ENCODE measurements at regions not wholly inside any gene's neighbourhood (a gene's known extent, or its start where the extent isn't known, plus 50 kb on each side); places are given as distances from the start of the nearest gene placed in this dataset.

DNA sequence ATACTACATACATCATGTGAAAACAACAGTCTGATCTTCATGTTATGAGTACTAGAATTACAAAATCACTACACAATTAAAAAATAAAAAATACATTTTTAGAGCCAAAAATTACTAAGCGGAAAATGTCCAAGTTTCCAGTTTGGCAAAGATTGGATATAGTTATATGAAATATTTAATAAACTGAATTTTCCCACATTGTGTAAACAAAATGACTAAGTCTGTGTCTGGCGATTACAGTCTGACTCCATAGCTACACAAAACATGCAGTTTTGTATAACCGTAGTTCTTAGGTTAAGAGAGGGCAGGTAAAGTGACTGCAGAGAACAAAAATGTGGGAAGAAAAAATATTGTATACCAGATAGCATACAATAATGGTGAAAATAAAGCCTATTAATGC, 59.2 kb upstream of the TMEM47 start:
- Mint-ChIP-seq H3K9me3 (no peaks in the 10 kb centered on the region), H3K36me3 (no peaks in the 10 kb centered on the region), H3K27ac (no peak overlapping the region), H3K4me1 (peaks cover 9% of the 10 kb centered on the region), H3K4me3 (no peak overlapping the region), H3K27me3 (ENCODE audit: low read depth) (no peaks in the 10 kb centered on the region)
- POLR2A ChIA-PET: no interaction called here
- DNase-seq (ENCODE audit: low spot score) (no peak), ATAC-seq (no peak)
- TF ChIP-seq ELF4 (CRISPR knock-in tag; IDR thresholded peaks at IDR 0.05; ENCODE audit: low read depth): no peak
- no peak for TF ChIP-seq ZNF281 (CRISPR knock-in tag; IDR thresholded peaks at IDR 0.05)
- TF ChIP-seq ATF2 (CRISPR knock-in tag; IDR thresholded peaks at IDR 0.05; ENCODE audit: borderline replicate concordance, low read depth): no peak
- TF ChIP-seq CREB1 (CRISPR knock-in tag; IDR thresholded peaks at IDR 0.05): no peak
- no peak for TF ChIP-seq OVOL2 (CRISPR knock-in tag; IDR thresholded peaks at IDR 0.05; ENCODE audit: borderline replicate concordance)
- TF ChIP-seq ZNF512 (CRISPR knock-in tag; IDR thresholded peaks at IDR 0.05; ENCODE audit: borderline replicate concordance): no peak
- TF ChIP-seq, protein P1, sequence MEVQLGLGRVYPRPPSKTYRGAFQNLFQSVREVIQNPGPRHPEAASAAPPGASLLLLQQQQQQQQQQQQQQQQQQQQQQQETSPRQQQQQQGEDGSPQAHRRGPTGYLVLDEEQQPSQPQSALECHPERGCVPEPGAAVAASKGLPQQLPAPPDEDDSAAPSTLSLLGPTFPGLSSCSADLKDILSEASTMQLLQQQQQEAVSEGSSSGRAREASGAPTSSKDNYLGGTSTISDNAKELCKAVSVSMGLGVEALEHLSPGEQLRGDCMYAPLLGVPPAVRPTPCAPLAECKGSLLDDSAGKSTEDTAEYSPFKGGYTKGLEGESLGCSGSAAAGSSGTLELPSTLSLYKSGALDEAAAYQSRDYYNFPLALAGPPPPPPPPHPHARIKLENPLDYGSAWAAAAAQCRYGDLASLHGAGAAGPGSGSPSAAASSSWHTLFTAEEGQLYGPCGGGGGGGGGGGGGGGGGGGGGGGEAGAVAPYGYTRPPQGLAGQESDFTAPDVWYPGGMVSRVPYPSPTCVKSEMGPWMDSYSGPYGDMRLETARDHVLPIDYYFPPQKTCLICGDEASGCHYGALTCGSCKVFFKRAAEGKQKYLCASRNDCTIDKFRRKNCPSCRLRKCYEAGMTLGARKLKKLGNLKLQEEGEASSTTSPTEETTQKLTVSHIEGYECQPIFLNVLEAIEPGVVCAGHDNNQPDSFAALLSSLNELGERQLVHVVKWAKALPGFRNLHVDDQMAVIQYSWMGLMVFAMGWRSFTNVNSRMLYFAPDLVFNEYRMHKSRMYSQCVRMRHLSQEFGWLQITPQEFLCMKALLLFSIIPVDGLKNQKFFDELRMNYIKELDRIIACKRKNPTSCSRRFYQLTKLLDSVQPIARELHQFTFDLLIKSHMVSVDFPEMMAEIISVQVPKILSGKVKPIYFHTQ (CRISPR knock-in tag; IDR thresholded peaks at IDR 0.05): no peak
- no peak for TF ChIP-seq ZBTB43 (CRISPR knock-in tag; IDR thresholded peaks at IDR 0.05)
- TF ChIP-seq ZNF671 (CRISPR knock-in tag; IDR thresholded peaks at IDR 0.05): no peak
- TF ChIP-seq ZNF263 (CRISPR knock-in tag; IDR thresholded peaks at IDR 0.05; ENCODE audit: low read depth): no peak
- no peak for TF ChIP-seq ZNF219 (CRISPR knock-in tag; IDR thresholded peaks at IDR 0.05; ENCODE audit: borderline replicate concordance)
- no peak for TF ChIP-seq CREM (CRISPR knock-in tag; IDR thresholded peaks at IDR 0.05)
- no peak for TF ChIP-seq TEAD4 (CRISPR knock-in tag; IDR thresholded peaks at IDR 0.05)
- no peak for TF ChIP-seq MXD4 (CRISPR knock-in tag; IDR thresholded peaks at IDR 0.05; ENCODE audit: borderline replicate concordance)
- CTCF ChIA-PET: no interaction called here

- H3K27ac Mint-ChIP-seq: no peak overlapping the region
- ChIA-PET CTCF (no interaction called here), POLR2A (no interaction called here)
- TF ChIP-seq ATF2 (CRISPR knock-in tag; IDR thresholded peaks at IDR 0.05; ENCODE audit: borderline replicate concordance, low read depth) (no peak), FOXJ3 (CRISPR knock-in tag; IDR thresholded peaks at IDR 0.05; ENCODE audit: borderline replicate concordance) (no peak)
- TF ChIP-seq, protein P2, sequence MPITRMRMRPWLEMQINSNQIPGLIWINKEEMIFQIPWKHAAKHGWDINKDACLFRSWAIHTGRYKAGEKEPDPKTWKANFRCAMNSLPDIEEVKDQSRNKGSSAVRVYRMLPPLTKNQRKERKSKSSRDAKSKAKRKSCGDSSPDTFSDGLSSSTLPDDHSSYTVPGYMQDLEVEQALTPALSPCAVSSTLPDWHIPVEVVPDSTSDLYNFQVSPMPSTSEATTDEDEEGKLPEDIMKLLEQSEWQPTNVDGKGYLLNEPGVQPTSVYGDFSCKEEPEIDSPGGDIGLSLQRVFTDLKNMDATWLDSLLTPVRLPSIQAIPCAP (CRISPR knock-in tag; IDR thresholded peaks at IDR 0.05): no peak
- TF ChIP-seq, protein P3, sequence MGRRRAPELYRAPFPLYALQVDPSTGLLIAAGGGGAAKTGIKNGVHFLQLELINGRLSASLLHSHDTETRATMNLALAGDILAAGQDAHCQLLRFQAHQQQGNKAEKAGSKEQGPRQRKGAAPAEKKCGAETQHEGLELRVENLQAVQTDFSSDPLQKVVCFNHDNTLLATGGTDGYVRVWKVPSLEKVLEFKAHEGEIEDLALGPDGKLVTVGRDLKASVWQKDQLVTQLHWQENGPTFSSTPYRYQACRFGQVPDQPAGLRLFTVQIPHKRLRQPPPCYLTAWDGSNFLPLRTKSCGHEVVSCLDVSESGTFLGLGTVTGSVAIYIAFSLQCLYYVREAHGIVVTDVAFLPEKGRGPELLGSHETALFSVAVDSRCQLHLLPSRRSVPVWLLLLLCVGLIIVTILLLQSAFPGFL (CRISPR knock-in tag; IDR thresholded peaks at IDR 0.05; ENCODE audit: borderline replicate concordance): no peak
- H3K4me3 Mint-ChIP-seq: no peak overlapping the region
- ATAC-seq: no peak
- DNase-seq (ENCODE audit: low spot score): no peak
- no peaks in the 10 kb centered on the region; the same call in 1 of the 2 replicates for H3K9me3 Mint-ChIP-seq
- no peaks in the 10 kb centered on the region for H3K36me3 Mint-ChIP-seq
- H3K27me3 Mint-ChIP-seq (ENCODE audit: low read depth): no peaks in the 10 kb centered on the region
- no peaks in the 10 kb centered on the region for H3K4me1 Mint-ChIP-seq
These were observed 77.3 kb upstream of the TMEM47 start for GRCh38 chrX:34734383-34734782.

Data from WTC11 (cell line).